K562 (cell line): ENCODE measurements at regions not wholly inside any gene's neighbourhood (a gene's known extent, or its start where the extent isn't known, plus 50 kb on each side); places are given as distances from the start of the nearest gene placed in this dataset.

Source experiments
- ASH1L ChIP-seq: fragments of 450-650 bp; IDR thresholded peaks from 2 replicates; pipeline ENCODE4 v1.6.1; 2018; ENCODE audit warnings: borderline replicate concordance, mild to moderate bottlenecking, low read depth; ENCODE audit not compliant: partially characterized antibody
- BRD9 ChIP-seq: fragments of 450-650 bp; IDR thresholded peaks from 2 replicates; pipeline ENCODE4 v1.6.1; 2018; ENCODE audit warnings: low read depth; ENCODE audit not compliant: partially characterized antibody
- CSDE1 ChIP-seq, 2 experiments: fragments of 450-650 bp; IDR thresholded peaks; 2 replicates each; pipeline ENCODE4 v1.6.1; 2016; ENCODE audit warnings: mild to moderate bottlenecking in 1 of 2
- EZH2 ChIP-seq: IDR thresholded peaks from 2 replicates; pipeline ENCODE4 v1.6.1; 2012; ENCODE audit warnings: low read depth, mild to moderate bottlenecking, inconsistent platforms, low read length, borderline replicate concordance
- MYBL2 ChIP-seq, 2 experiments: fragments of 450-650 bp in 1 of 2; sonication (generic) in 1 of 2; formaldehyde crosslinking in 1 of 2; IDR thresholded peaks; 2 replicates each; pipeline versions ENCODE4 v1.6.1 to v1.8.1; 2017 to 2022; ENCODE audit warnings: borderline replicate concordance in 1 of 2, inconsistent platforms in 1 of 2, low read depth in 1 of 2, mild to moderate bottlenecking in 1 of 2, missing genetic modification reagents in 1 of 2, moderate library complexity in 1 of 2
- PHF8 ChIP-seq: fragments of 200-600 bp; sonication (generic); IDR thresholded peaks from 2 replicates; pipeline ENCODE4 v1.6.1; 2012; ENCODE audit warnings: mixed run types, mild to moderate bottlenecking, inconsistent platforms, low read length, moderate library complexity, borderline replicate concordance
- RBBP5 ChIP-seq: fragments of 200-600 bp; sonication (generic); IDR thresholded peaks from 2 replicates; pipeline ENCODE4 v1.6.1; 2012; ENCODE audit warnings: borderline replicate concordance, mild to moderate bottlenecking, low read length, control low read depth, inconsistent platforms; ENCODE audit not compliant: insufficient read depth, poor library complexity, severe bottlenecking
- TBP ChIP-seq: optimal IDR thresholded peaks from 2 replicates; pipeline ENCODE3; 2011; ENCODE audit warnings: low read depth, low read length, improper control_type of control experiment
- ZNF644 ChIP-seq: fragments of 200-800 bp; sonication (Bioruptor generic); IDR thresholded peaks from 2 replicates; pipeline ENCODE4 v1.6.1; 2016; ENCODE audit warnings: low read depth, missing genetic modification characterization, missing compliant biosample characterization
- ZNF707 ChIP-seq: fragments of 250-450 bp; sonication (Bioruptor Pico); conservative IDR thresholded peaks from 2 replicates; pipeline ENCODE4 v1.8.0; 2022; ENCODE audit warnings: inconsistent platforms, mild to moderate bottlenecking, moderate library complexity
- TF ChIP-seq, protein P1 (sequence below): fragments of 450-650 bp; IDR thresholded peaks from 2 replicates; pipeline ENCODE4 v1.6.1; 2016

DNA sequence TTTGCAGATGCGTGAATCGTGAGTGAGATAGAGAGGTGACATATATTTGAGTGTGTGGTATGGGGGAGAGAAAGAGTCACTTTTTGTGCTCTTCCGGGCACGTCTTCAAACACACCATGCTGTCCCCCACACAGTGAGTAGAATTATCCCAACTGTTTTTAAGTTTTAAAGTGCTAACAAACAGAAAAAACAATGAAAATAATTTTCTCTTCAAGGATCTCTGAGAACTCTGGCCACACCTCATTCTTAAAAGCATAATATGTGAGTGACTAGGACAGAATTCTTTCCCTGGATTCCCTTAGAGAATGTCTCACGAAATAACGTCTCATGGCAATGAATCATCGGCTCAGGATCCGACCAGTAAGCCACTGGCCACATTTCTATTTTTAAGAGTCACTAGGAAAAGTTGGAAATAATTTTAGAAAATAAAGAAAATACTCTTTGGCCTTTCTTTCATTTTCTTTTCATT, 235.7 kb upstream of the ZNF217 start (continued):
- TF ChIP-seq TBP (peak; percentile 49), BRD9 (peak; percentile 22), ZNF644 (tag) (peak; percentile 63; the same call in 1 of the 2 replicates), MYBL2 (IDR thresholded peaks at IDR 0.05; ENCODE audit: low read depth) (0 out of 2 replicates have a peak, but pooled peaks have one; percentile 7), MYBL2 (CRISPR knock-in tag; IDR thresholded peaks at IDR 0.05; ENCODE audit: borderline replicate concordance) (no peak), EZH2 (no peak), ASH1L (no peak), CSDE1 (IDR thresholded peaks at IDR 0.05) (no peak), RBBP5 (peak; percentile 21), PHF8 (0 out of 2 replicates have a peak, but pooled peaks have one; percentile 15), ZNF707 (CRISPR knock-in tag) (no peak)
- TF ChIP-seq, protein P1, sequence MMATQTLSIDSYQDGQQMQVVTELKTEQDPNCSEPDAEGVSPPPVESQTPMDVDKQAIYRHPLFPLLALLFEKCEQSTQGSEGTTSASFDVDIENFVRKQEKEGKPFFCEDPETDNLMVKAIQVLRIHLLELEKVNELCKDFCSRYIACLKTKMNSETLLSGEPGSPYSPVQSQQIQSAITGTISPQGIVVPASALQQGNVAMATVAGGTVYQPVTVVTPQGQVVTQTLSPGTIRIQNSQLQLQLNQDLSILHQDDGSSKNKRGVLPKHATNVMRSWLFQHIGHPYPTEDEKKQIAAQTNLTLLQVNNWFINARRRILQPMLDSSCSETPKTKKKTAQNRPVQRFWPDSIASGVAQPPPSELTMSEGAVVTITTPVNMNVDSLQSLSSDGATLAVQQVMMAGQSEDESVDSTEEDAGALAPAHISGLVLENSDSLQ = peak; percentile 61
